Endothelial cell of umbilical vein (primary cell): ENCODE measurements at regions not wholly inside any gene's neighbourhood (a gene's known extent, or its start where the extent isn't known, plus 50 kb on each side); places are given as distances from the start of the nearest gene placed in this dataset.

Source experiments
- BruUV-seq: library from RNA; stranded (reverse); fragments of 400-500 nt; replicated peaks from 2 replicates; lab custom pipeline; 2021; lab: Mats Ljungman, UMichigan
- CTCF ChIA-PET: fragments of 300-600, 350-600 bp; sonication (Branson Sonifier 250); formaldehyde crosslinking; loops from one replicate; lab custom pipeline; 2021; ENCODE audit warnings: antibody characterized with exemption, inconsistent platforms; lab: Charles Lee
- POLR2A ChIA-PET: fragments of 300-600, 350-600 bp; sonication (Branson Sonifier 250); formaldehyde crosslinking; loops from one replicate; lab custom pipeline; 2021; ENCODE audit warnings: antibody characterized with exemption, inconsistent platforms; lab: Charles Lee
- DNase-seq: peaks from one replicate; pipeline ENCODE4 v3.0.0-alpha.2; 2011; ENCODE audit warnings: low read depth, low spot score
- FAIRE-seq: peaks from 2 replicates; lab custom pipeline; 2011; peaks lifted over from hg19 to GRCh38; lab: Jason Lieb, UNC
- H2AFZ ChIP-seq: 2 replicates; pipeline ENCODE4 v1.6.0; 2012; ENCODE audit warnings: low read depth, low read length, control low read depth, inconsistent platforms
- H3K27ac ChIP-seq: 2 replicates; pipeline ENCODE4 v1.5.1; 2011; ENCODE audit warnings: low read depth, mild to moderate bottlenecking, control low read depth, low read length, moderate library complexity; ENCODE audit not compliant: insufficient read depth
- H3K27me3 ChIP-seq, 2 experiments: 2 replicates each; pipeline versions ENCODE4 v1.6.0 to v1.6.1; 2011; ENCODE audit warnings: low read length in 2 of 2, mixed read lengths in 1 of 2; ENCODE audit not compliant: control insufficient read depth in 2 of 2, insufficient read depth in 2 of 2
- H3K36me3 ChIP-seq, 2 experiments: 2 replicates in 1 of 2; 3 replicates in 1 of 2; pipeline ENCODE4 v1.5.1; 2011; ENCODE audit warnings: low read length in 2 of 2, mild to moderate bottlenecking in 1 of 2, moderate library complexity in 1 of 2; ENCODE audit not compliant: control insufficient read depth in 2 of 2, insufficient read depth in 2 of 2; ENCODE audit errors: extremely low read depth in 1 of 2
- H3K4me1 ChIP-seq: 3 replicates; pipeline ENCODE4 v1.5.1; 2011; ENCODE audit warnings: mild to moderate bottlenecking, low read length; ENCODE audit not compliant: control insufficient read depth, insufficient read depth; ENCODE audit errors: extremely low read depth
- H3K4me2 ChIP-seq: 2 replicates; pipeline ENCODE4 v1.6.1; 2011; ENCODE audit warnings: low read length, control low read depth, mixed read lengths; ENCODE audit not compliant: insufficient read depth
- H3K4me3 ChIP-seq, 3 experiments: fragments of 200-600 bp in 1 of 3; sonication (generic), shearing (Covaris generic) in 1 of 3; replicated peaks in 1 of 3; 2 replicates each; pipeline ENCODE4 v1.5.1; 2011 to 2016; ENCODE audit warnings: control low read depth in 3 of 3, low read length in 3 of 3, mild to moderate bottlenecking in 2 of 3, inconsistent platforms in 1 of 3, low read depth in 1 of 3, moderate library complexity in 1 of 3; ENCODE audit not compliant: insufficient read depth in 1 of 3
- H3K79me2 ChIP-seq: 2 replicates; pipeline ENCODE4 v1.6.0; 2012; ENCODE audit warnings: low read length, inconsistent platforms; ENCODE audit not compliant: control insufficient read depth, insufficient read depth
- H3K9ac ChIP-seq: replicated peaks from 2 replicates; pipeline ENCODE3; 2011; ENCODE audit warnings: low read length, control low read depth; ENCODE audit not compliant: insufficient read depth; ENCODE audit errors: extremely low read depth
- H3K9me1 ChIP-seq: replicated peaks from 3 replicates; pipeline ENCODE4 v1.6.0; 2011; ENCODE audit warnings: mild to moderate bottlenecking, low read length; ENCODE audit not compliant: control insufficient read depth, insufficient read depth; ENCODE audit errors: extremely low read depth
- H3K9me3 ChIP-seq: replicated peaks from 2 replicates; pipeline ENCODE4 v1.5.1; 2012; ENCODE audit warnings: low read length, inconsistent platforms; ENCODE audit not compliant: control insufficient read depth, insufficient read depth
- H4K20me1 ChIP-seq: replicated peaks from 2 replicates; pipeline ENCODE3; 2011; ENCODE audit warnings: mild to moderate bottlenecking, low read length; ENCODE audit not compliant: control insufficient read depth, insufficient read depth; ENCODE audit errors: extremely low read depth
- CTCF ChIP-seq, 2 donors: IDR thresholded peaks; 1 replicate in 1 of 2; 2 replicates in 1 of 2; pipeline ENCODE4 v1.5.1; 2011; ENCODE audit warnings: low read length in 2 of 2, mild to moderate bottlenecking in 2 of 2, moderate library complexity in 2 of 2, control low read depth in 1 of 2, inconsistent platforms in 1 of 2, low read depth in 1 of 2; ENCODE audit not compliant: insufficient read depth in 1 of 2; ENCODE audit errors: extremely low read depth in 1 of 2
- EZH2 ChIP-seq: IDR thresholded peaks from 2 replicates; pipeline ENCODE4 v1.6.1; 2012; ENCODE audit warnings: borderline replicate concordance, low read depth, mild to moderate bottlenecking, moderate library complexity, low read length, inconsistent platforms; ENCODE audit not compliant: severe bottlenecking
- FOS ChIP-seq: IDR thresholded peaks from 2 replicates; pipeline ENCODE4 v1.6.1; 2011; ENCODE audit warnings: mild to moderate bottlenecking, low read length, moderate library complexity, borderline replicate concordance; ENCODE audit not compliant: insufficient read depth
- GATA2 ChIP-seq: IDR thresholded peaks from 2 replicates; pipeline ENCODE4 v1.7.0; 2011; ENCODE audit warnings: low read depth, mild to moderate bottlenecking, moderate library complexity, mixed read lengths, low read length; ENCODE audit not compliant: insufficient read length, insufficient read depth
- JUN ChIP-seq: IDR thresholded peaks from 2 replicates; pipeline ENCODE4 v1.6.1; 2011; ENCODE audit warnings: borderline replicate concordance, low read depth; ENCODE audit not compliant: insufficient read length, insufficient read depth
- MYC ChIP-seq: IDR thresholded peaks from one replicate; pipeline ENCODE4 v1.6.1; 2011; ENCODE audit warnings: mild to moderate bottlenecking, low read depth, low read length
- POLR2A ChIP-seq: IDR thresholded peaks from 2 replicates; pipeline ENCODE4 v1.6.1; 2012; ENCODE audit warnings: low read depth, mild to moderate bottlenecking, control low read depth, low read length
- POLR2AphosphoS5 ChIP-seq: IDR thresholded peaks from 2 replicates; pipeline ENCODE4 v1.6.1; 2012; ENCODE audit warnings: low read depth, mild to moderate bottlenecking, control low read depth, low read length, moderate library complexity; ENCODE audit not compliant: insufficient read depth
- dilution Hi-C: fragments of 300-500 bp; cut with MboI; formaldehyde crosslinking; loops from one replicate; pipeline ENCODE4 v1.15.0; 2019; ENCODE audit warnings: low sequenced_read_pairs; ENCODE audit not compliant: extremely low pct_ligation_motif_present
- intact Hi-C: fragments of 100-400 bp; cut with micrococcal nuclease; formaldehyde crosslinking; loops from one replicate; pipeline ENCODE4 v1.10.0; 2022

GRCh38 chr4:13893987-13894386, 266.5 kb upstream of the BOD1L1 start:
- no peaks in the 10 kb centered on the region for H3K27me3 ChIP-seq
- no peak overlapping the region for H2AFZ ChIP-seq
- H3K79me2 ChIP-seq: no peaks in the 10 kb centered on the region
- H3K27ac ChIP-seq: no peak overlapping the region
- no peak for TF ChIP-seq FOS
- no peak for TF ChIP-seq GATA2
- no peak for TF ChIP-seq JUN
- no peak for TF ChIP-seq POLR2AphosphoS5
- no peak for TF ChIP-seq POLR2A
- no peak for TF ChIP-seq CTCF (IDR thresholded peaks at IDR 0.05; ENCODE audit: extremely low read depth in 1 of 2, insufficient read depth in 1 of 2, low read depth in 1 of 2, low read length in 2 of 2)
- TF ChIP-seq MYC: no peak
- TF ChIP-seq EZH2: no peak
- H3K4me2 ChIP-seq: no peak overlapping the region
- H3K9me3 ChIP-seq: no peaks in the 10 kb centered on the region
- FAIRE-seq (no peak), DNase-seq (no peak)
- ChIA-PET CTCF (interaction anchor here (2.0 kb wide), 1 partner anchor 13 kb away, joined by 8 read pairs; no protein-coding TSS in a partner anchor), POLR2A (no interaction called here)
- no peaks in the 10 kb centered on the region for H3K36me3 ChIP-seq
- H3K9me1 ChIP-seq: no peaks in the 10 kb centered on the region
- no peaks in the 10 kb centered on the region for H4K20me1 ChIP-seq
- dilution Hi-C loops: no loop called here
- no TSS peak for BruUV-seq
- no peak overlapping the region for H3K9ac ChIP-seq
- intact Hi-C loops: no loop called here
- H3K4me3 ChIP-seq: no peak overlapping the region
- peaks cover 10% of the 10 kb centered on the region for H3K4me1 ChIP-seq
